Smooth muscle cell (in vitro differentiated cells): ENCODE measurements at regions not wholly inside any gene's neighbourhood (a gene's known extent, or its start where the extent isn't known, plus 50 kb on each side); places are given as distances from the start of the nearest gene placed in this dataset.
"Not testable (repeated sequence)": the region's sequence is repeated elsewhere in the genome, so short reads cannot be mapped to it uniquely, and the experiment has no call there.

Experiments used
- DNase-seq: peaks from one replicate; lab custom pipeline; 2025; ENCODE audit not compliant: unreplicated experiment; lab: John Stamatoyannopoulos, UW
- H2AFZ ChIP-seq: fragments of 200-600 bp; sonication (generic); 2 replicates; pipeline ENCODE4 v1.6.0; 2016; ENCODE audit warnings: antibody characterized with exemption, low read depth, mild to moderate bottlenecking
- H3F3A ChIP-seq: fragments of 200-600 bp; sonication (generic); 2 replicates; pipeline ENCODE4 v1.6.0; 2017; ENCODE audit warnings: antibody characterized with exemption, low read depth
- H3K27ac ChIP-seq: fragments of 200-600 bp; sonication (generic); 2 replicates; pipeline ENCODE4 v1.5.1; 2016; ENCODE audit warnings: low read depth, mild to moderate bottlenecking
- H3K27me3 ChIP-seq: fragments of 200-600 bp; sonication (generic); 2 replicates; pipeline ENCODE4 v1.6.1; 2016; ENCODE audit warnings: low read depth, mild to moderate bottlenecking
- H3K36me3 ChIP-seq: fragments of 200-600 bp; sonication (generic); 2 replicates; pipeline ENCODE4 v1.5.1; 2016; ENCODE audit warnings: low read depth
- H3K4me1 ChIP-seq: fragments of 200-600 bp; sonication (generic); 2 replicates; pipeline ENCODE4 v1.5.1; 2016; ENCODE audit warnings: low read depth
- H3K4me2 ChIP-seq: fragments of 200-600 bp; sonication (generic); 2 replicates; pipeline ENCODE4 v1.6.0; 2016; ENCODE audit warnings: mild to moderate bottlenecking
- H3K4me3 ChIP-seq: fragments of 200-600 bp; sonication (generic); 2 replicates; pipeline ENCODE4 v1.5.1; 2016; ENCODE audit warnings: mild to moderate bottlenecking
- H3K79me2 ChIP-seq: fragments of 200-600 bp; sonication (generic); 2 replicates; pipeline ENCODE4 v1.6.0; 2016; ENCODE audit warnings: low read depth, mild to moderate bottlenecking
- H3K9ac ChIP-seq: fragments of 200-600 bp; sonication (generic); 2 replicates; pipeline ENCODE4 v1.6.0; 2016; ENCODE audit warnings: low read depth
- H3K9me3 ChIP-seq: fragments of 200-600 bp; sonication (generic); replicated peaks from 2 replicates; pipeline ENCODE4 v1.5.1; 2016; ENCODE audit warnings: low read depth
- H4K20me1 ChIP-seq: fragments of 200-600 bp; sonication (generic); 2 replicates; pipeline ENCODE4 v1.6.0; 2016; ENCODE audit warnings: low read depth
- CTCF ChIP-seq: fragments of 200-600 bp; sonication (generic); IDR thresholded peaks from 2 replicates; pipeline ENCODE4 v1.5.1; 2017; ENCODE audit warnings: borderline replicate concordance, mild to moderate bottlenecking, antibody characterized with exemption; ENCODE audit not compliant: insufficient read depth, poor library complexity, severe bottlenecking
- WGBS: methylation state at CpG from one replicate; pipeline ENCODE4 v1.1.7; 2016; ENCODE audit warnings: low lambda C conversion rate; 5-methylcytosine and 5-hydroxymethylcytosine counted together

DNA sequence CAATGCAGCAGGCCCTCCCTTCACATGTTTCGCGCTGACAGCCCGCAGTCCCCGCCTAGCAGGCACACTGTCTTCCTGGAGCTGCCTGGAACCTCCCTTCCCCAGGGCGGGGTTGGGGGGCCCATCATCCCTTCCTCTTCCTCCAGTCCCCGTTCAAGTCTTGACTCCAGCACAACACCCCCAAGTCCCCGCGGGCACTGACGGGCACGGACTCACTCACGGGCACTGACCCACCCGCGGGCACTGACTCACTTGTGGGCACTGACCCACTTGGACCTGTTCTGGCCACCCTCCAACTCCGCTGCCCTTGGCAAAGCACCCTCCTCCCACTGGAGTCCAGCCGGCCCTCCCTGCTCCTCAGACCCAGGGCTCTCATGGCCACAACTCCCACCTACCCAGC lies 5376.7 kb upstream of the TPTE start:
- H3K4me1 ChIP-seq, H3K4me2 ChIP-seq, H3K27me3 ChIP-seq, DNase-seq, H2AFZ ChIP-seq, H3K9me3 ChIP-seq, H3F3A ChIP-seq, H3K27ac ChIP-seq, H3K36me3 ChIP-seq, H4K20me1 ChIP-seq, H3K4me3 ChIP-seq, H3K9ac ChIP-seq, H3K79me2 ChIP-seq: not testable (repeated sequence)
- WGBS: no CpG with 5 or more reads among the region's 15 CpGs

DNA sequence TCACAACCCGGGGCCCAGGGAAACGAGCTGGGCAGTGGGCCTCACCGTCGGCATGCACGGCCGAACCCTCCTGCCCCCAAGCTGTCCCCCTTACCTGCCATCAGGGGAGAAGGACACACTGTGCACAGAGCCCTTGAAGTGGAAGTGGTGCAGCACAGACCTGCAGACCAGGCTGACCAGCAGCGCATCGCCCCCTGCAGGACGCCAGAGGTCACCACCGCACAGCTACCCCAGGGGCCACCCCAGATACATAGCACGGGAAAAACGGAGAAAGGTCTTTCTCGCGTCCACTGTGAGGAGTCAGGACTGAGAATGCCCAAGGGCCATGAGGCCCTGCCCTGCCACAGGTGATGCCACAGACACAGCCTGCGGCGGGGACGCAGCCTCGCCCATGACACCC lies 5373.7 kb upstream of the TPTE start:
- peak; percentile 16 for TF ChIP-seq CTCF
- 55% methylated on average over 6 of the region's 18 CpGs for WGBS
- H3K9me3 ChIP-seq, H4K20me1 ChIP-seq, DNase-seq, H3K9ac ChIP-seq, H3K79me2 ChIP-seq, H2AFZ ChIP-seq, H3K4me3 ChIP-seq, H3K36me3 ChIP-seq, H3K27me3 ChIP-seq, H3K4me2 ChIP-seq, H3K27ac ChIP-seq, H3K4me1 ChIP-seq, H3F3A ChIP-seq: not testable (repeated sequence)

DNA sequence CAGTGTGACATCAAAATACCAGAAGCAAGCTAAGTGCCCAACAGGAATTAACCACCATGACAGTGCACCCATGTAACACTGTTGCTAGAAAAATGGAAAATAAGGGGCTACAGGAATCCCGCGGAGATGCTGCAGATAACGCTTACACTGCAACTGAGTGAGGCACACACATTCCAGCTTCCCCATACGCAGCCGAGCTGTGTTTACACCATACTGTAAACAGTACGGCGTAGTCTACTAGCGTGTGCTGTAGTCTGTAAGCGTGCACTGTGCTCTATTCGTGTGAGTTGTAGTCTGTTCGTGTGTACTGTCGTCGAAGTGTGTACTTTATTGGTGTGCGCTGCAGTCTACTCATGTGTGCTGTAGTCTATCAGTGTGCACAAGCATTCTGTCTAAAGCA lies 5372.2 kb upstream of the TPTE start:
- 94% methylated on average over 13 of the region's 14 CpGs for WGBS
- H3K9me3 ChIP-seq, H3K9ac ChIP-seq, H3K4me1 ChIP-seq, H3K79me2 ChIP-seq, H3K4me2 ChIP-seq, DNase-seq, H3K27me3 ChIP-seq, H4K20me1 ChIP-seq, H3F3A ChIP-seq, H3K36me3 ChIP-seq, H2AFZ ChIP-seq, H3K27ac ChIP-seq, H3K4me3 ChIP-seq: not testable (repeated sequence)

GRCh38 chr21:5153842-5154640 lies 5367.3 kb upstream of the TPTE start:
- H3K79me2 ChIP-seq, H4K20me1 ChIP-seq, H3K9ac ChIP-seq, H3K27me3 ChIP-seq, H2AFZ ChIP-seq, H3K36me3 ChIP-seq, H3F3A ChIP-seq, H3K4me1 ChIP-seq, DNase-seq, H3K27ac ChIP-seq, H3K9me3 ChIP-seq: not testable (repeated sequence)
- Histone ChIP-seq H3K4me3 (peak overlapping the region; percentile 52), H3K4me2 (peak overlapping the region; percentile 72)
- WGBS: 15% methylated on average over 4 of the region's 69 CpGs

DNA sequence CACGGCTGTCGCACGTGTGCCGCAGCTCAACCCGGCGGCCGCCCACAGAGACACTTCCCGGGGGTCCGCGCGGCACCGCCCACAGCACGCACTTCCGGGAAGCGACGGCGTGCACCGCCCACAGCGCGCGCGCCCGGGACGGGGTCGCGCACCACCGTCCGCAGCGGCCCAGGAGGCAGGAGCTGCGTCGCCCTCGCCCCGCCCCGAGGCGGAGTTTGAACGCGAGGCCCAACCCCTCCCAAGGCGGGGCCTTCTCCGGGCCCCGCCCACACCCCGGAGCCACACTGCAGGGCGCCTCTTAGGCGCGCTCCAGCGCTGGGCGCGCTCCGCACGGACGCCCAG lies 5366.8 kb upstream of the TPTE start:
- not testable (repeated sequence) for DNase-seq, H3K79me2 ChIP-seq, H3K9me3 ChIP-seq, H2AFZ ChIP-seq, H3K4me1 ChIP-seq, H3K36me3 ChIP-seq, H3K27me3 ChIP-seq, H3F3A ChIP-seq, H4K20me1 ChIP-seq, H3K9ac ChIP-seq, H3K27ac ChIP-seq
- H3K4me2 ChIP-seq: peak overlapping the region; percentile 72
- WGBS: 2% methylated on average over 22 of the region's 50 CpGs
- peak overlapping the region; percentile 52 for H3K4me3 ChIP-seq

- not testable (repeated sequence) for DNase-seq, H3K4me1 ChIP-seq, H3F3A ChIP-seq, H4K20me1 ChIP-seq, H3K36me3 ChIP-seq, H2AFZ ChIP-seq, H3K4me3 ChIP-seq, H3K4me2 ChIP-seq, H3K27ac ChIP-seq, H3K9me3 ChIP-seq, H3K9ac ChIP-seq, H3K27me3 ChIP-seq, H3K79me2 ChIP-seq
- WGBS: no CpG with 5 or more reads among the region's 20 CpGs
These were observed 5358.4 kb upstream of the TPTE start for GRCh38 chr21:5162693-5163574.

- not testable (repeated sequence) for H2AFZ ChIP-seq, H3F3A ChIP-seq, DNase-seq, H3K27me3 ChIP-seq, H3K79me2 ChIP-seq, H3K36me3 ChIP-seq, H3K9me3 ChIP-seq, H3K4me1 ChIP-seq, H3K4me2 ChIP-seq, H3K4me3 ChIP-seq, H4K20me1 ChIP-seq, H3K27ac ChIP-seq, H3K9ac ChIP-seq
- no CpG with 5 or more reads among the region's 7 CpGs for WGBS
These were observed 5355.6 kb upstream of the TPTE start for GRCh38 chr21:5165829-5166228.
